CD4-positive, alpha-beta T cell treated with Interleukin-6 at 100 ng/mL for 8 hours (primary cell): ENCODE measurements at regions not wholly inside any gene's neighbourhood (a gene's known extent, or its start where the extent isn't known, plus 50 kb on each side); places are given as distances from the start of the nearest gene placed in this dataset.

Source experiments
- DNase-seq: peaks from one replicate; pipeline ENCODE4 v3.0.0-alpha.2; 2020; ENCODE audit warnings: mixed read lengths, low spot score

DNA sequence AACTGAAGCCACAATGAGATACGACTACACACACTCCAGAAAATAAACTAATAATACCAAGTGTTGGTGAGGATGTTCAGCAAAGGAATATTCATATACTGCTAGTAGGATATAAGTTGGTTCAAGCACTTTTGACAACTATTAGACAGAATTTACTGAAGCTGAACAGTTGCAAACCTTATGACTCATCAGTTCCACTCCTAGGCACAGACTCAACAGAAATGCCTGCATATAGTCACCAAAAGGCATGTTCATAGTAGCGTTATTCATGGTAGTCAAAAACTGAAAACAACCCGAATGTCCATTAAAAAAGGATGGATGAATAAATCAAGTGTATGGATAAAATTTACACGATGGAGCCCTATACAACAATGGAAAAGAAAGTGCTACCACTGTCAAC, 232.0 kb downstream of the ANAPC1 start:
- no peak for DNase-seq

DNA sequence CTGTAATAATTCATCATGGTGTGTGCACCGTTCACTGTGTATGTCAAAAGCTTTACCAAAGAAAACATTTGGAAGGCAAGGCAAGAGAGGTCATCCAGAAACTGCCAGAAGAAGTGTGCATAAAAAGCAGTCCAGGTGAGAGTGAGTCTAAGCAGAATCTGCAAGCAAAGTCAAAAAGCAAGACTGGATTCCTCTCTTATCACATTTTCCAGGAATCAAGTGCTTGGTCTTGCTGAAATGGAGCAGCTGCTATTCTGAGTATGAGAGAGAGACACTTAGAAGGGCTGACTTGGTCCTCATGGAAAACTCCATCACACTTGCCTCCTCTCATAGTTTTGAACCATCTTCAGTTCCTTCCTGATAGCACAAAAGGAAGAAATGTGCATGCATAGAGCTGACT, 231.3 kb downstream of the ANAPC1 start:
- DNase-seq = no peak

DNA sequence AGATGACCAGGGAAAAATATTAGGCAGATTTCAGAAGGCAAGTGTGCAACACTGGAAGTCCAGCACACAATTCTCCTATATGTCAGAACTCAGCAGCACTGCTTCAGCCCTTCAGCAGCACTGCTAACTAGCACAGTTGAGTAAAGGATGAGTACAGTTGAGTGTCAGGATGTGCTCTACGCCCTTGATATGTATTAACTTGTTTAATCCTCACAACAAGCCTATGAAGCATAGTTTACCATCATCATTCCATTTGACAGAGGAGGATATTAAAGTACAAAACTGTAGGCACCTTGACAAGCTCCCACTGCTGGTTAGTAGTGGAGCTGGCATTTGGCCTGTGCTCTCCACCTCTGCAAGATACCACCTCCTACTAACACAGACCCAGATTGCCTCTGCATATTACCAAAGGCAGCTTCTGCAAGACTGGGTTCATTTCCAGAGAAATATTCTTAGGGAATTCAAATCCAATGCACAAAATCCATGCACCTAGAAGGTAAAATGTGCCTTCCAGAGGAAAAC, 230.8 kb downstream of the ANAPC1 start:
- DNase-seq = no peak

DNA sequence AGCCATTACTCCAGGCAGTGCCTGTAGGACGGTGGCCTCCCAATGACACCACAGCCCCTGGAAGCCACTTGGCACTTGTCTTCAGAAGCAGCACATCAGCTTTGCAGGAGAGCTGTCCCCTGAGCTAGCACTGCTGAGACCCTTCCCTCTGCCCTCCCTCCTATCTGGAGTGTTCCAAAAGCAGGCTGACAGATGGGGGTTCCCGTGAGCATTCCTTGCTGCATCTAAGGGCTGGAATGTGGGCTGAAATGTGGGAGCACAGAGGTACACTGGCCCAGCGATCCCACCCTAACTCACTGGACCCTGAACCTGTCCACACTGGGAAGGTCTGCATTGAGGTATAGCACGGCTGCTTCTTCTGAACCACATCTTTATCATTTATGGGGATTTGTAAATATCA, 230.1 kb downstream of the ANAPC1 start:
- no peak for DNase-seq

DNA sequence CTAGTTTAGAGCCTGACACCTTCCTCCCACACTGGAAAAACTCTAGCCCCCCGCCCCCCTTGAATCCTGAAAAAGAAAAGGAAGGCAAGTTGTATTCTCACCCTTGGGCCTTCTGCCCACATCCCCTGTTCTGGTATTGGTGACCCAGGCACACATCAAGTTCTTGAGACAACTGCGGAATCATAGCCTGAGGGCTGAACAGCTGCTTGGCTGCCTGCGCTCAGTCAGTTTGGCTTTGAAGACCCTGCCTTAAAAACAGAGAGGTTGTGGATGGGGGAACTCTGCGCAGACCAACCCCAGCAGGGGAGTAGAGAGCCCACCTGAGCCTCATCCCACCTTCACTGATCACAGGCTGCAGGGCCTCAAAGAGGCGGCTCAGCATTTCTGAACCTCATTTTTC, 229.2 kb downstream of the ANAPC1 start:
- DNase-seq = no peak

DNA sequence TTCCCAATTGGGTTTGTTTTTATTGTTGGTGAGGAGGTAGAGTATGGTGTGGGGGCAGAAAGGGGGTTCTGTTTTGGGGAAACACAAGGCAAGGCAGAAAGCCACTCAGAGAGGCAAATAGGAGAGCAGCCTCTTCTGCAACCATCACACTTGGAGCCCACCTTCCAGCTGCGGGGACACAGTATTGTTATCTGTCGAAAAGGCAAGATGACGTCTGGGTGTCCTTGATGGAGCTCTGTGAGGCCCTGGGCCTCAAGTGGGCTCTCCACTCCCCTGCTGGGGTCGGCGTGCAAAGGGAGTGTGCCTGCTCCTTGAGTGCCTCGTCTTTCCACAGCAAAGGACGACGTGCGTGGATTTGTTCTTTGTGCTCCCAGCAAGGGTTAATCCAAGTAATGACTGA, 227.6 kb downstream of the ANAPC1 start:
- no peak for DNase-seq

DNA sequence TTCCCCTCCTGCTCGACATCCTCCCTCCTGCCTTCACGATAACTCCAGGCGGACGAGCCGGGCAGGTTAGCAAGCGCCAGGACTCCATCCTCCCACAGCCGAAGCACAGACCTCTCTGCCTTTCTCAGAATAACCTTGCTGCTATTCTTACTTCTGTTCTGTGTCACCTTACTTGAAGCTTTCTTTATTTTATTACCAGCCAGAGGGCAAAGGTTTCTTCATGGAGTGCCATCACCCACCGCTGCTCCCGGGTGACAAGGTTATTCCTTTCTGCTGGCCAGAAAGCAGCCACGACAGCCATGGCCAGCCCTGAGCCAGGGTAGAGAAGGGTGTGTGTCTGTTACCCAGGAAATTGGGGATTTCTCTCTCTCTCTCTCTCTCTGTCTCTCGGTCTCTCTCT, 227.1 kb downstream of the ANAPC1 start:
- DNase-seq = no peak

DNA sequence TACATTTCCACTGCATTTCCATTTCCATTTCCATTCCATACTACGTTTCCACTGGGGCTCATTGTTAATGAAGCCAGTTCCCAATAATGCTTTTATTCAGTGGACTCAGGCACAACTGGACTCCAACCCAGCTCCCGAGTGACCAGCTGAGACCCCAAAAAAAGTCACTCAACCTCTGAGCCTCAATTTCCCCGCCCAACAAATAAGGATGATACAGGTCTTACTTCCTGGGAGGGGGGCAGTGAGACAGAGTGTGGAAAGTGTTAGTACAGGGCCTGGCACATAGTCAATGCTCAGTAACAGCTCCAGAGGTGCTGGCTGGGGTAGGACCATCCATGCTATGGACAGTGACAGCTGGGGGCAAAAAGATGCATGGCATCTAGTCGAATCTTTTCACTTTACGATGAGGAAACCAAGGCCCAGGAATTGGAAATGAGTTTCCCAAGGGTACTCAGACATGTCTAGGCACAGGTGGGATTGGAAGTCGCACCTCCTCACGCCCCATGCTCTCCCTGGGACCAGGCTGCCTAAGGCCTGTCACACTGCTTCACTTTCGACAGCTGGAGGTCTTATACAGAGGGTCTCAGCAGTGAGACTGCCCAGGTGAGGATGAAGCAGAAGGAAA, 226.5 kb downstream of the ANAPC1 start:
- no peak for DNase-seq

DNA sequence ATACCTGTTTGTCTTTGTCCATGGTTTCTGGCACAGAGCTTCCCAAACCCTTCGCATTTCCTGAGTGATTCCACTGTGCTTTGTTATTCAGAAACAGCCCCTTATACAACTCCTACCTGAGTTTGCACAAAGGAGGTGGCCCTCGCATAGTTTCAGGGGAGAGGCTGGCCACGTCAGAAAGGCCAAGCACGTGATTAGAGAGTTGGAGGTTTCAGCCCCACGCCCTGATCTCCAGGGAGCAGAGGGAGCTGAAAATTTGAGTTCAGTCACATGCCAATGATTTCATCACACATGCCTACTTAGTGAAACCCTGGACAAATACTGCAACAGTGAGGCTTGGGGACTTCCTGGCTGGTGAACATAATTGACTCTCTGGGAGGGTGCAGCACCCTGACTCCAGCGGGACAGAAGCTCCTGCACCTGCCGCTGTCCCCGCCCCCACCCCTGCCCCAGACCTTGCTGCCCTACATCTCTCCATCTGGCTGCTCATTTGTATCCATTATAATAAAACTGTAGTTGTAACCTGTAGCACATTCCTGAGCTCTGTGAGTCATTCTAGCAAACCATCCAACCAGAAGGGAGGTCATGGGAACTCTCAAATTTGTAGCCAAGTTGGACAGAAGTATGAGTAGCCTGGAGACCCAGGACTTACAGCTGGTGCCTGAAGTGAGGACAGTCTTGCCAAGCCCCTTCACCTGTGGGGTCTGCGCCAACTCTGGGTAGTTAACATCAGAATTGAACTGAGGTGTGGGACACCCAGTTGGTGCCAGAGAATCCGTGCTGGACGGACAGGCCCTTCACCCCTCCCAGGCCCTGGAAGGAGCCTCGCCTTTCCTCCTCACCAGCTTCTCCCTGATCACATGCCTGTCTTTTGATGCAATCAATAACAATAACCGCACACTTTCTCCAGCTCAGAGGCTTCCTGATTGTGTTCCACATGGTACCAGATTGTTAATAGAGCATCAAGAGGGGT, 224.3 kb downstream of the ANAPC1 start:
- no peak for DNase-seq

DNA sequence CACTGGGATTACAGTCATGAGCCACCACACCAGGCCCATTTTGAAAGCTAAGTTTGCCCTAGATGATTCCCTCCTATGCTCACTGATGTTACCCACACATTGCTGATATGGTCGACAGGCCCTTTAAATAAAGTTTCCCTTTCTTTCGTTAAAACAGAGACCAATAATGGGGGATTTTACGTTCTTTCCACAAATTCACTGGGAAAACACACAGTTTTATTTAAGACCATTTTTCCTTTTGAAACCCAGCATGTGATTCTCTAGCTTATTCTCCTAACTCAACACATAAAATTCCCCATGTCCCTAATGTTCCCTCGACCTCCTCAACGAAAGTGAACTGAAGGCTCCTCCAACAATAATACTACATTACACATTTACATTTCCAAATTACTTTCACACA, 223.2 kb downstream of the ANAPC1 start:
- DNase-seq = no peak

DNA sequence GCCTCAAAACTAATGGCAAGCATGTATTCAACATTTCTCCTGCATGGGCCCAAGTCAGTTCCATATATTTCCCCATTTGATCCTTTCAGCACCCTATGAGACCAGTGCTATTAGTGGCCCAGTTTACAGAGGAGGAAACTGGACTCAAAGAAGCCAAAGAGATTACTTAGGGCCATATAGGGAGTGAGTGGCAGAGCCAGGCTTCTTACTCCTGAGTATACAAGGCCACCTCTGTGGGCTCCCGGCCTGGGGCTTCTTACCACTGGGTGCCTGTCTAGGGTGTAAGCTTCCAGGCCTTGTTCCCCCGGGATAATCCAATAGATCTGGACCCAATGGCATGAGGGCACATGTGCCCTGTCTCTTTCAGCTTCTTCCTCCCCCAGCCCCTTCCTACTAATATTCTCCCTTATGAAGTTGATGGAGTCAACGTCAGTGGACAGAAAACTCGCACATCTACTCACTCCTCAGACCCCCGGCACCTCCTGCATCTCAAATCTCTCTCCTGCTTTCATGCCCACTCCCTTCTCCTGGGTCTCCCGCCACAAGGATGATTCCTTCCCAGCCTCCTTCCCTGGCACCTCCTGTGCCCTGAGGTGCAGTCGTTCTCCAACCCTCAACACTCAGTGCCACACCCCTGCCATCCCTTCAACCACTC, 222.6 kb downstream of the ANAPC1 start:
- no peak for DNase-seq

DNA sequence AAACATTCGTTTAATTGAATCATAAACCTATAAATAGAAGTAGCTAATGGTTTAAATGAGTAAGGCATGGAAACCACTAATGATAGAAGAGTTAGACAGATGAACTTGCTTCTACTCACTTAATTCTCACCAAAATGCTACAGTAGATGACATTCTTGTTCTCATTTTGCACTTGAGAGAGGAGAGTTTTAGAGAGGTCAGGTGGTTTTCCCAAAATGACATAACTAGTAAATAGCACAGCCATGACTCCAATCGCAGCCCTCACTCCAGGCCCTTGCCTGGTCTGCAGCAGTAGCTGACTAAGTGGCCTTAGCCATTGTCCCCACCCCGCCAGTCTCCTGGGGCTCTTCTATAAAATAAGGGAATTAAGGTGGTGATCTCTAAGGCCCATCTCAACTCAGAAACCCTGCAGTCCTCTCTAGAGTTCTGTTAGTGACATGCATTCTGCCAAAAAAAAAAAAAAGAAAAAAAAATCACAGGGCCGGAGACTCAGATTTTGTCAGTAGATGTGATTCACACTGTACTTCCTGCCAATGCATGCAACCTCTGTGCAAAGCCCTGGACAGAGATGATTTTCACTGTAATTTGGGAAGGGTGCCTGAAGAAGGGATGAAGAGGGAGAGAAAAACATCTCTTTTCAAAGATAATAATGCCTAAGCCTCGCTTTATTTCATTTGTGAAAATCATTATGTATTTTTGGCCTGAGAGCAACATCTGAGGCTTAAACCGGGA, 221.8 kb downstream of the ANAPC1 start:
- DNase-seq = no peak

DNA sequence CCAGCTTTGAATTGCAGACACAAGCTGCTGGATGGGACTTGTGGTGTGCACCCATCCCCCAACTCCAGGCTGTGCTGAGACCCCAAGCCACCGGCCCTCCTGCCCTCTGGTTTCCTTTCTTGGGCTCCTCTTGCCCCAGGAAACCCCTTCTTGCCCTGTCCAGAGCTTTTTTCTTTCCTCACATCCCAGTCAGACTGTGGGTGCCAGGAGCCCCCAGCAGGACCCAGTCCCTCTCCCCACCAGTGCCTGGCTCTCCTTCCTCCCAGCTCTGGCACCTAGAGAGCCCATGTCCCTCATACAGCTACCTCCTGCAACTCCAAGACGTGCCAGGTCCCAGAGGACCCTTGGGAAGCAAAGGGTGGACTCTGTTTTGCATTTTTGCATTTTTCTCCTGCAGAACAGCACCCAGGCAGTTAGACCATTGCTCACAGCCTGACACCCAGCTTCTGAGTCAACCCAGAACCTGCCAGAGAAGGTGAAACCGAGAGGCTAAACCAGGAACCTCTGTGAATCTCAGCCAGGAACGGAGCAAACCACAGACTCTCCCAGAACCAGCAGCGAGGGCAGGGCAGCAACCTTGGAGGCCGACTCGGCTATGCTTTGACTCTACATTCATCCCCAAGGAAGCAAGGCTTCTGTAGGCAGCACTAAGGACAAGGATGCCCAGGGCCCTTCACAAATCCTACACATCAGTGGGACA, 221.1 kb downstream of the ANAPC1 start:
- no peak for DNase-seq

DNA sequence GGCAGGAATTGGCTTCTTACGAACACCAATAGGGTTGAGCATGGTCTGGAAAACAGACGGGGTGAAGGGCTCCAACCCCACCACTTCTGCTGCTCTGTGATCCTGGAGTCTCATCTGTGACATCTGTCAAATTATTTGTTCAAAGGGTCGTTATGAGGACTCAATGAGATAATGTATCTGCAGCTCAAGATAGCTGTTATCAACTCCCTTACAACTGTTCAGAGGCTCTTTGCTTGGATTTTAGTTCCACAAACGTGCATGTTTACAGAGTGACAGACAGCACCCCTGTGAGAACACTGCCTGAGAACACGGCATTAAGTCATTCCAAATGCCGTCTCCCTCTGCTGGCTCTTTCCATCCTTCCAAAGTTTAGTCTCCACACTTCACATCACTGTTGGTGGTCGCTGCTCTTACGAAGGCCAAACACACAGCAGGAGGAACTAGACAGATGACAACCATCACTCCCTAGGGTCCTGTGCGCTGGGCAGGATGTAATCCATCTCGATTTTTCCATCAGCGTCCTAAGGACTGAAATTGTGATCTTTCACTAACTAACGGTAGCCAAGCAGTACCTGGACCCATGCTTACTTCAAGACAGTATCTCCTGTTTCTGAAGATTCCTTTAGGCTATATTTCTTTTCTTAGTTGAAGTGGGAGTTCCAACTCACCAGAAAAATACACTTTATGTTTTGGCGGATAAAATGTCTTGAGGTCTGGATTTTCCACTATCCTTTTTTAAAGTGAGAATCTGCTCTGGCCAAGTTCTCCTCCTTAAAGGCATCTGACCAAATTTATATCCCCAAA, 220.3 kb downstream of the ANAPC1 start:
- DNase-seq = no peak

DNA sequence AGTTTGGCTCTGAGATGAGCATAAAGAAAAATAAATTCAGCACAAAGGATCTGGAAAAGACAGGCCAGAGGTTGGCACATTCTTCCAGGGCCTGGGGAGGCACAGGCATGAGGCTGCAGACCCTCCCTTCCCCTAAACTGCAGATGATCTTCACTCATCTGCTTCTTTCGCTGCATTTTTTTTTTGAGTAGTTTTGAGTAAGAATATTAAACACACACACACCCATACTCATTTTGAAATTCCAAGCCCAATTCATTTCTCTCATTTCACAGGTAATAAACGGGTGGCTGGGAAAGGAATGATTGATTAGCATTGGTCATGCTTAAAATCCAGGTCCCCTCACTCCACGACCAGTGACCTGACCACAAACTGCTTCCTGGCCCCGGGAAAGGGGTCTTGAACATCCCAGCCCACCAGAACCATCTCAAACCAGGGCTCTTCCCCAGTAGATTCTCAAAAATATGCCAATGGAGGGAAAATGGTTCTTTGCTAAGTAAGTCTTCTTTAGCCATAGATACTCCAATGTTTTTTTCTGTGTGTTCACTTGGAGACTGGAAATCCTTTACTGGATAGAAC, 219.6 kb downstream of the ANAPC1 start:
- DNase-seq = no peak

DNA sequence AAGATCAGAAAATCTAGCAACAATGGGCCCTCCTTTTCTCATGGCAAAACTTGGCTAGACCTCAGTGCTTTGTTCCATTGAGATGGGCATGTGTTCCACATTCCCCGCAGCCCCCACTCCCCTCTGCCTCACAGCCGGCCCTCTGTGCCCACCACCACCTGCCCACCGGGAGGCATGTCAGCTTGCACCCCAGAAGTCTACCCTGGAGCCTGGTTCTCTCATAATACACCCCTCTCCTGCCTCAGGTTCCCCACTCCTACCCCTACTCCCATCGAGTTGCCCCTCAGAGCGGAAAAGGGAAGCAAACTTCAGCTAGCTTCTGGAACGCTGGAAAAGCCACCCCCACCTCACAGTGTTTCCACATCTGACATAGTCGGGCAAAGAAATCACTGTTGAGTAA, 219.0 kb downstream of the ANAPC1 start:
- no peak for DNase-seq

DNA sequence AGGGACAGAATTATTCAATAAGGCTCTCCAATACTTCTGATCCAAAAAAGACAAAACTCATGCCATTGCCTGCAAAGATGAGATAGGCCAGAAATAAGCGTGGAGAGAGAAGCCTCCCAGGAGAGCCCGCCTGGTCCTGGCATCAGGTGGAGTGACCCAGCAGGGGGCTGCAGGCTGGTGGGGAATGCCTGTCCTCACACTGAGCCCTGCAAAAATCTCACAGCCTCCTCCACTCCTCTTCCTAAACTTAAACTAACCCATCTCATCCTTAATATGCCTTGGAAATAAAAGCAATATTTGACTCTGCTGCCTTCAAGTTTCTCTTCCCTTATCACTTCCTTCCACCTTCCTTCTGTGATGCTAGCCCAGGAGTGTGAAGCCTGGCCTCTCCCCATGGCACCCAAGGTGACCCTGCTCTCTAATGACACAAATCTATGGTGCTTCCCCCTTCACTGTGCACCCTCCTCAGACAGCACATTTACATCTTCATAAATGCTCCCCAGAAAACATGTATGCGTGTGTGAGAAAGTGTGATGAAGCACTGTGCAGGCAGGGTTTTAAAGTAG, 218.4 kb downstream of the ANAPC1 start:
- DNase-seq = no peak

DNA sequence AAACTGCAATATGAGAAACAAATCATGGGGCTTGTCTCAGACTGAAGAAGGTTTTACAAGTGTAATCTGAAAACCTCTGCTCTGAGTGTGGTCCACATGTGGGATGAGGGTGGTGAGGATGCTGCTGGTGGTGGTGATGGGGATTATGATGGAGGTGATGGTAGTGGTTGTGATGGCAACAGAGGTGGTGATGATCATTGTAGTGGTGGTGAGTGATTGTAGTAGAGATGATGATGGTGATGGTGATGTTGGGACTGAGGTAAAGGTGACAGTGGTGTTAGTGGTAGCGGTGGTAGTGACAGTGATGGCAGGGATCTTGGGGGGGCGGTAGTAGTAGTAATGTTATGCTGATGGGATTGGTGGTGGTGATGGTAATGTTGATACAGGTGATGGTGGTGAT, 217.8 kb downstream of the ANAPC1 start:
- DNase-seq = no peak

DNA sequence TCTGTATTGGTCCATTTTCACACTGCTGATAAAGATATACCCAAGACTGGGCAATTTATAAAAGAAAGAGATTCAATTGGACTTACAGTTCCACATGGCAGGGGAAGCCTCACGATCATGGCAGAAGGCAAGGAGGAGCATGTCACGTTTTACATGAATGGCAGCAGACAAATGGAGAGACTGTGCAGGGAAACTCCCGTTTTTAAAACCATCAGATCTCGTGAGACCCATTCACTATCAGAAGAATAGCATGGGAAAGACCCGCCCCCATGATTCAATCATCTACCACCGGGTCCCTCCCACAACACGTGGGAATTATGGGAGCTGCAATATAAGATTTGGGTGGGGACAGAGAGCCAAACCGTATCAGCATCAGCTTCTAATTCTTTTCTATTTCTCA, 217.0 kb downstream of the ANAPC1 start:
- no peak for DNase-seq
